Sciatic nerve (tissue), 2 donors: ENCODE measurements at regions not wholly inside any gene's neighbourhood (a gene's known extent, or its start where the extent isn't known, plus 50 kb on each side); places are given as distances from the start of the nearest gene placed in this dataset.

Experiments
- ATAC-seq: fragments of 200-7000 bp; cut with Tn5 transposase; one replicate; pipeline ENCODE4 v1.9.1; 2020; ENCODE audit warnings: mild to moderate bottlenecking, moderate library complexity
- DNase-seq: peaks from one replicate; pipeline ENCODE4 v3.0.0-alpha.2; 2020; ENCODE audit warnings: low spot score
- intact Hi-C: fragments of 100-400 bp; cut with DNase I; formaldehyde crosslinking; loops from one replicate; pipeline ENCODE4 v1.14.2; 2022
- donor health status: DM: no; HTN: no; CAD: no.
- donor health status: DM: no; HTN: no; CAD: no.

DNA sequence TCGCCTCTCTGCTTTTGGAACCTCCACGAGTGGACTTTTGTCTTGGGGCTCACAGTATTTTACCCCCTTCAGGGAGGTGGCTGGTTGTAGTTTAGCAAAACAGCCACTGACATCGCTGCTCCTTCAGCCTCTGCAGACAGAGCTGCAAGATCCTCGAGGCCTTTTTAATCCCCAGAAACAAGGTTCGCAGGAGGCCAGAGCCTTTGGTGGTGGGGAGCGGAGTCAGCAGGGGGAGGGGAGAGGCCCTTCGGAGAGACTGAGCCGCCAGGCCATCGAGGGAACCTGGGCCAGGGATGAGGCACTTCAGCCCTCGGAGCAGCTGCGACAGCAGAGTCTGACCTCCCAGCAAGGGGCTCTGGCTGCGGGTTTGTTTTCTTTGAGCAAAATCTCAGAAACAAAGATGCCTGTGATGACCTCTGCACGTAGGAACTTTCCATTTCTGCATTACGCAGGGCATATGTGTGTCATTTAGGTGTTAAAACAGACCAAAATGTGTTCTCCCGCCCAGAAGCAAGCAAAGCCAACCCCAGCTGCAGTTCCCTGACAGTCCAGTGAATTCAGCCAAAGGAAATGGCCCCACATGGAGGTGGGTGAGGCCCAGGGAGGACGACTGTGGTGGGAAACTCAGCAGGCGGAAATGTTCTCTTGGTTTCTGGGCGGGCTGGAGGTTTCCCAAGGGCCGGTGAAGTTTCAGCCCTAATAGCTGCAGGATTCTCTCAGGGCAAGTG is 171.2 kb upstream of the SULF2 start:
- intact Hi-C loops, result no loop called here
- peak; percentile 84 for ATAC-seq
- no peak for DNase-seq

GRCh38 chr20:47953471-47953870 is 168.2 kb upstream of the SULF2 start:
- DNase-seq (no peak), ATAC-seq (no peak)
- intact Hi-C loops, result no loop called here

DNA sequence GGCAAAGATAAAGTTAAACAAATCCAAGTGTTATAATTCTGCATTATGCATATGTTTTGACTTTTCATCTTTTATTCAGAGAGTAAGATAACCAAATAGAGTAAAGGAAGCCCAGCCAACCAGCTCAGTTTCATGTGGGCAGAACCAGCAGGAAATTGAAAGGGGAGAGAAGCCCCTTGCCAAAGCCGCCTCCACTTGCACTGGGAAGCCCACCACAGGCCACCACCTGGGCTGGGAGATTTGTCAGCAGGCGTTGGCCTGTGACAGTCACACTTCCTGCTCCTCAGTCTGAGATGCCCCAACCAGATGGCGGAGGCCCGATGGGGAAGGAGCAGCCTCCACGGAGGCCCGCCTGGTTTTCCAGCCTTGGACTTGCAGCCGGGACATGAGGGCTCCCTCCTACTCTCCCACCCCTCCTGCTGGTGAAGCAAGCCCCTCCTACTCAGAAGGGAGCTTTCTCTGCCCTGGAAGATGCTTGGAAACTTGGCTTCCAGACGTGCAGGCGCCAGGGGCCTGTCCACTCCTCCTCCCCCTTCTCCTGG is 166.8 kb upstream of the SULF2 start:
- ATAC-seq, result no peak
- no peak for DNase-seq
- intact Hi-C loops, result no loop called here

DNA sequence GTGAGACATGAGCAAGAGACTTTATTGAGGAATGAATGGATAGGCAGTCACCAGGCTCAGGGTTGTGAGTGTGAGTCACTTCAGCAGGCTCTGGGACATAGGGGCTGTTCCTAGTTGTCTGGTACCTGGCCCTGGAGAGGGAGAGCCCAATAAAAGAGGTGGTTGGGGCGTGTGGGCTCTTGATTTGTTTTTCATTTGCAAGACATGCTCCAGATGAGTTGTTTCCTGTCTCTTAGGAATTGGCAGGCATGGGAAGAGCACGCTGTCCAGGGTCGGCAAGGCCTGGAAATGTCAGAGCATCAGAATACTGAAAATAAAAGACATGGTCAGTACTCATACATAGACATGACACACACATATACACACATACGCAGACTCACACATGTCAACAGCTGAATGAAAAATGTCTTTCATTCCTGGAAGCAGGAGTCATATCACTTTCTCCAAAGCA is 166.3 kb upstream of the SULF2 start:
- intact Hi-C loops, result no loop called here
- no peak for ATAC-seq
- DNase-seq, result no peak

DNA sequence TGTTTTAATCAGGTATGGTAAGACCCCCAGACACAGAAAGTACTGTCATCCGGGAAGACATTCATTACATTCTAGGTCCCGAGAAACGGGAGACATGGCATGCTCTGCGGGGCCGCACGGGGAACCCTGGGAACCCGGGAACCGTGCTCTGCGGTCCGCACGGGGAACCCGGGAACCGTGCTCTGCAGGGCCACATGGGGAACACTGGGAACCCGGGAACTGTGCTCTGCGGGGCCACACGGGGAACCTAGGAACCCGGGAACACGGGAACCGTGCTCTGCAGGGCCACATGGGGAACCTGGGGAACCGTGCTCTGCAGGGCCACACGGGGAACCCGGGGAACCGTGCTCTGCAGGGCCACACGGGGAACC is 165.6 kb upstream of the SULF2 start:
- DNase-seq (no peak), ATAC-seq (no peak)
- intact Hi-C loops, result no loop called here

DNA sequence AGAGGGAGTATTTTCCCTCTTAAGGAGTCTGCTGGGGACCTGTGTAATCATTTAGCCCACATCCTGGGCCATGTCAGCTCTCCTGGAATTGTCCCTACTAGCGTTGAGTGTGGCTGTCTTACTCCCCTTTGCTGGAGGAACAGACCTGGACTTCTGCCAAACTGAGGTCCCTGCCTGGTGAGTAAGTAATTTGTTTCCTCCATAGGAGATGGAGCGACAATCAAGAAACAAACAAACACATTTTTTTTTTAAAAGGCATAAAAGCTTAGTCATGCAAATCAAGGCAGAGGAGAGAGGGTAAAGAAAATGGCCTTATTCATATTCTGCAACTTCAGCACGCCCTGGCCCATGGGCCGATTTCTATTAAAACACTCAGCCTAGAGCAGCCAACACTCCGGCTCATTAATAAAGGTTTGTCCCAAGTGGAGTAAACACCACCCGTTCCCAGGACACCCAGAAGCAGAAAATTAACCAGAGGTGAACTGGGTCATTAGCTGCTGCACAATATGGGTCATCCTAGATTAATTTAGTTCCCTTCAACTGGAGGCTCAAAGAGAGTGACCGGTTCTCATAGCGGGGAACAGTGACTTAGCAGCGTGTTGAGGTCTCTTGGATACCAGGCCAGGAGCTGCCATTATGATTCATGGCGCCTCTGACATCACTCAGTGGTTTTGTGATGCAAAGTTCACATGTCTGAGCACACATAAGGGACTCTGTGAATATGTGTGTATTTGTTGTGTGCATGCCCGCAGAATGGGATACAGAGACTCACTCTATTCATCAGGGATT is 165.0 kb upstream of the SULF2 start:
- DNase-seq (no peak), ATAC-seq (no peak)
- intact Hi-C loops, result no loop called here

DNA sequence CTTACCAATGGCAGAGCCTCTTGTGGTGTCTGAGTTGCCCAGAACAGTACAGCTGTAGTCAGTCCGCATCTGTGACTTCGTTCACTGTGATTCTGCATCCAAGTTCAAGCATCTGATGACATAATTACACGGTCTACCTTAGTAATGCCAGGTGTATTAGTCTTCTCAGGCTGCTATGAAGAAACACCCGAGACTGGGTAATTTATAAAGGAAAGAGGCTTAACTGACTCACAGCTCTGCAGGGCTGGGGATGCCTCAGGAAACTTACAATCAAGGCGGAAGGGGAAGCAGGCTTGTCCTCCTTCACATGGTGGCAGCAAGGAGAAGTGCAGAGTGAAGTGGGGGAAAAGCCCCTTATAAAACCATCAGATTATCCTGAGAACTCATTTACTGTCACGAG is 163.9 kb upstream of the SULF2 start:
- ATAC-seq (no peak), DNase-seq (no peak)
- intact Hi-C loops, result no loop called here

GRCh38 chr20:47944682-47945081 is 159.4 kb upstream of the SULF2 start:
- intact Hi-C loops, result no loop called here
- DNase-seq (no peak), ATAC-seq (no peak)

DNA sequence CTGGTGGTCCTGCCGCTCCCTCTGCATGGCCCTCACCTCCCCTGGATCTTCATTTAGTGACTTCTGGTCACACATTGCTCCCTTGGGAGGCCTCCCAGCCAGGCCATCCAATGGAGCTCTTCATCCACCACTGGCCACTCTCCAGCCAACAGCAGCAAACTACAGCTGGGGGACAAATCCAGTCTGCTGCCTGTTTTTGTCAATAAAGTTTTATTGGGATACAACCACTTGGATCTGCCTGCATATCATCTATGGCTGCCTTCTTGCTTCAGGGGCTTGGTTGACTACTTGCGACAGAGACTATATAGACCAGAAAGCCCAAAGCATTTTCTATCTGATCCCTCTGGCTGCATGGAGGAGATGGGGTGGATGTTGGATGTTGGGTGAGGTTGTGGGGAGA is 156.6 kb upstream of the SULF2 start:
- no peak for DNase-seq
- intact Hi-C loops, result no loop called here
- no peak for ATAC-seq

GRCh38 chr20:47940101-47940813 is 155.0 kb upstream of the SULF2 start:
- ATAC-seq (no peak), DNase-seq (no peak)
- intact Hi-C loops, result no loop called here

DNA sequence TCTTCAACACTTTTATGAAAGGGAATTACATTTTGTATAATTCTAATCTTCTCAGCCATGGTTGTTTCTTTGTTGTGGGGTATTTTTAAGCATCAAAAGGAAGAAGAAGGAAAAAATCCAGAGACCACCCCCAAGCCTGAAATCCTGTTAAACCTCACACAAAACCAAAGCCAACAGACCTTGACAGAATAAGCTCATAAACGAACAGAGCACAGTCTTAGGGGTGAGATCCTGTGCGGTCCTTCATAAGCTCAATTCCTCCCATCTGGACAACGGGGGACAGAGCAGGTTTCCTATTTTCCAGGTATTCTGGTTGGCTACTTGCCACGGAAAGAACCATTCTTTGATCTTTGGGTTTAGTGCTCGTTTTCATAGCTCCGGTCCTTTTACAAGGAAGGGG is 151.3 kb upstream of the SULF2 start:
- ATAC-seq, result no peak
- intact Hi-C loops, result no loop called here
- DNase-seq, result no peak

- no peak for DNase-seq
- intact Hi-C loops, result no loop called here
- ATAC-seq, result no peak
Observed at GRCh38 chr20:47934761-47935160, 149.5 kb upstream of the SULF2 start.

DNA sequence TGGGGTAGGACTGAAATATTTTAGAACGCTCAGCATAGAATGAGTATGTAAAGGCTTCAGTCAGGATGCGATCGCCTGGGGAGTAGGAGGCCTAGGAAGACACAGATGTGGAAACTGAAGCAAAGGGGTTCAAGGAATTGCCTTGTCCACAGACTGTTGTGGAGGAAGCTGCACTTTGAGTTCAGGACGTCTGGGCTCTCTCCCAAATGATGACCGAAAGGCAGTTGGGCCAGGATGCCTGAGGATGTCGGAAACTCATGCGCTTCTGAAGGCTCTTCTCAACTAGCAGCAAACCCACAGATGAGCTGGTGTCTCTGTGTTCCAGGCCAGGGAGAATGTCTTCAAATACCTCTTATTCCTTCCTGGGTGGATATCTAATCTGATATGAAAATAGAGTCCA is 146.2 kb upstream of the SULF2 start:
- no peak for ATAC-seq
- intact Hi-C loops, result no loop called here
- no peak for DNase-seq

GRCh38 chr20:47931002-47931401 is 145.7 kb upstream of the SULF2 start:
- ATAC-seq (no peak), DNase-seq (no peak)
- intact Hi-C loops, result no loop called here

GRCh38 chr20:47929368-47930115 is 144.3 kb upstream of the SULF2 start:
- ATAC-seq, result peak; percentile 65
- DNase-seq, result no peak
- intact Hi-C loops, result no loop called here

DNA sequence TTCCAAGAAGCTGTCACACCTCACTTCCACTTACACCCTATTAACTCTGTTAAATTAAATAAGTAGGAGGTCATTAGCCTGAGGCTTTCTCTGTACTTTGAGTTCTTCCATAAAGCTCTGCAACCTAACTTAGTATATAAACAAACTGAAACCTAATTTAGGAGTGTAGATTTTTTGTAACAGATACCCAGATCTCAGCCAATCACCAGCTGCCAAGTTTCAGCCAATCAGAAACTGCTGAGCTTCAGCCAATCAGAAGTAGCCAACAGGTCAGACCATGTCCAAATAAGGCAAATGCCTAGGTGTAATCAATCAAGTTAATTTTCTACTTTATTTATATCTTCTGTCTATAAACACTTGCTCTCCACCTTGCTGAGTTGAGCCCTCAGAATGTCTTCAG is 142.7 kb upstream of the SULF2 start:
- no peak for DNase-seq
- intact Hi-C loops, result no loop called here

DNA sequence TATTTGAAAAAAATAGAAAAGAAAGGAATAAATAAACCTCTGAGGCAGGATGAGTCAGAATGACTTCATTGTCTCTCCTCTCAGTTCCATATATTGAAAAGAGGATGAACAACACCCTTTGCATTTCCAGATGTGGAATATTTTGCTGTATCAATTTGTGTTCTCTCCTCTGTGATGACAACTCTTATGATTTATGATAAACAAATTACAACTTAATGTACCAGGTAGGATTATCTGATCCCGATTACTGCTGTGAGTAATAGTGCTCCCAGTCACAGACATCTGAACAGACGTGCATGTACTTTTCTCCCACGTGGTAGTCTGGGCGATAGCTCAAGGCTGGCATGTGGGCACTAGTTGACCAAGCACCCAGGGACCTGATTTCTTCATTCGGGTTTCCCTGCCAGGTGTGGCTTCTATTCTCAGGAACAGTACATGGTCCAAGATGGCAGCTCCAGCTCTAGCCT is 142.1 kb upstream of the SULF2 start:
- intact Hi-C loops, result no loop called here
- DNase-seq (no peak), ATAC-seq (no peak)

More for the DNA sequence above, 142.7 kb upstream of the SULF2 start:
- no peak for ATAC-seq

- intact Hi-C loops, result no loop called here
- no peak for DNase-seq
- no peak for ATAC-seq
Observed at GRCh38 chr20:47926731-47927130, 141.4 kb upstream of the SULF2 start.

GRCh38 chr20:47925593-47925992 is 140.3 kb upstream of the SULF2 start:
- intact Hi-C loops, result no loop called here
- DNase-seq (no peak), ATAC-seq (no peak)
